ENCODE measurements at regions not wholly inside any gene's neighbourhood (a gene's known extent, or its start where the extent isn't known, plus 50 kb on each side); places are given as distances from the start of the nearest gene placed in this dataset.

GRCh38 chr16:85975451-85975981 lies 76.6 kb downstream of the IRF8 start:
- ChIA-PET POLR2A (no interaction called here), CTCF (interaction anchor here (0.8 to 2.1 kb wide), 3 partner anchors 12 to 156 kb away, joined by 3 to 7 read pairs (median 4); no protein-coding TSS in a partner anchor)
- Histone ChIP-seq H2AFZ (ENCODE audit: low read depth, low read length) (no peak overlapping the region), H4K20me1 (replicated peaks; ENCODE audit: control insufficient read depth, extremely low read depth, insufficient read depth, low read length) (no peaks in the 10 kb centered on the region), H3K9me1 (replicated peaks; ENCODE audit: control insufficient read depth, extremely low read depth, insufficient read depth, low read length) (no peaks in the 10 kb centered on the region), H3K9me3 (replicated peaks; ENCODE audit: control insufficient read depth, insufficient read depth, low read length) (peaks cover 2% of the 10 kb centered on the region), H3K27me3 (ENCODE audit: control insufficient read depth in 2 of 2, insufficient read depth in 2 of 2, low read length in 2 of 2) (peaks cover 0 to 2% of the 10 kb centered on the region in 2 experiments), H3K4me2 (ENCODE audit: insufficient read depth, low read length) (no peak overlapping the region), H3K4me1 (ENCODE audit: control insufficient read depth, extremely low read depth, insufficient read depth, low read length) (no peaks in the 10 kb centered on the region), H3K4me3 (replicated peaks in 1 of 3; ENCODE audit: insufficient read depth in 1 of 3, low read depth in 1 of 3, low read length in 3 of 3) (no peak overlapping the region), H3K79me2 (ENCODE audit: control insufficient read depth, insufficient read depth, low read length) (no peaks in the 10 kb centered on the region), H3K9ac (replicated peaks; ENCODE audit: extremely low read depth, insufficient read depth, low read length) (no peak overlapping the region), H3K36me3 (ENCODE audit: control insufficient read depth in 2 of 2, extremely low read depth in 1 of 2, insufficient read depth in 2 of 2, low read length in 2 of 2) (no peaks in the 10 kb centered on the region), H3K27ac (ENCODE audit: insufficient read depth, low read depth, low read length) (no peak overlapping the region)
- DNase-seq (ENCODE audit: low read depth, low spot score) (no peak), FAIRE-seq (no peak)
- dilution Hi-C loops (cut with MboI; ENCODE audit: extremely low pct_ligation_motif_present, low sequenced_read_pairs) (no loop called here), intact Hi-C loops (cut with micrococcal nuclease) (no loop called here)
- no TSS peak for BruUV-seq (replicated peaks)
- TF ChIP-seq CTCF (IDR thresholded peaks at IDR 0.05; ENCODE audit: extremely low read depth in 1 of 2, insufficient read depth in 1 of 2, low read depth in 1 of 2, low read length in 2 of 2) (no peak), MYC (IDR thresholded peaks at IDR 0.05; ENCODE audit: low read depth, low read length) (no peak), FOS (IDR thresholded peaks at IDR 0.05; ENCODE audit: borderline replicate concordance, insufficient read depth, low read length) (no peak), POLR2A (IDR thresholded peaks at IDR 0.05; ENCODE audit: low read depth, low read length) (no peak), POLR2AphosphoS5 (IDR thresholded peaks at IDR 0.05; ENCODE audit: insufficient read depth, low read depth, low read length) (no peak), MAX (IDR thresholded peaks at IDR 0.05; ENCODE audit: insufficient read depth, insufficient read length) (no peak), GATA2 (IDR thresholded peaks at IDR 0.05; ENCODE audit: insufficient read depth, insufficient read length, low read depth, low read length) (no peak), JUN (IDR thresholded peaks at IDR 0.05; ENCODE audit: borderline replicate concordance, insufficient read depth, insufficient read length, low read depth) (no peak), EZH2 (IDR thresholded peaks at IDR 0.05; ENCODE audit: borderline replicate concordance, low read depth, low read length, severe bottlenecking) (no peak)

All from endothelial cell of umbilical vein (primary cell).